ENCODE measurements at regions not wholly inside any gene's neighbourhood (a gene's known extent, or its start where the extent isn't known, plus 50 kb on each side); places are given as distances from the start of the nearest gene placed in this dataset.

GRCh38 chr1:2879591-2879990 is 78.1 kb upstream of the TTC34 start:
- no peaks in the 10 kb centered on the region for H3K9me3 ChIP-seq (ENCODE audit: control insufficient read depth, insufficient read depth, low read length)
- no peaks in the 10 kb centered on the region for H4K20me1 ChIP-seq (ENCODE audit: control insufficient read depth, insufficient read depth, low read depth, low read length)
- no peak overlapping the region for H3K4me3 ChIP-seq (ENCODE audit: low read length)
- H3K27ac ChIP-seq (ENCODE audit: low read depth, low read length), result no peak overlapping the region
- no peaks in the 10 kb centered on the region for H3K36me3 ChIP-seq (ENCODE audit: control insufficient read depth, low read length)
- no peaks in the 10 kb centered on the region for H3K4me1 ChIP-seq (ENCODE audit: control insufficient read depth, low read length)
- no peaks in the 10 kb centered on the region for H3K9me2 ChIP-seq (replicated peaks; ENCODE audit: control insufficient read depth, low read length)
- no peak overlapping the region for H3K4me2 ChIP-seq (ENCODE audit: low read length)
- H3K79me2 ChIP-seq (ENCODE audit: control insufficient read depth, low read length), result no peaks in the 10 kb centered on the region
- no peaks in the 10 kb centered on the region for H3F3A ChIP-seq (ENCODE audit: control insufficient read depth, insufficient read depth)
- TF ChIP-seq CTCF (IDR thresholded peaks at IDR 0.05; ENCODE audit: low read depth, low read length, poor library complexity, severe bottlenecking) (no peak), EZH2phosphoT487 (IDR thresholded peaks at IDR 0.05; ENCODE audit: borderline replicate concordance, low read length) (no peak)
- no peaks in the 10 kb centered on the region for H3K27me3 ChIP-seq (ENCODE audit: control insufficient read depth, low read length)

GRCh38 chr1:2880086-2880485 is 78.6 kb upstream of the TTC34 start:
- Histone ChIP-seq H3K4me1 (ENCODE audit: control insufficient read depth, low read length) (no peaks in the 10 kb centered on the region), H3K4me3 (ENCODE audit: low read length) (no peak overlapping the region), H3K27me3 (ENCODE audit: control insufficient read depth, low read length) (no peaks in the 10 kb centered on the region), H3F3A (ENCODE audit: control insufficient read depth, insufficient read depth) (no peaks in the 10 kb centered on the region), H3K36me3 (ENCODE audit: control insufficient read depth, low read length) (no peaks in the 10 kb centered on the region), H3K9me2 (replicated peaks; ENCODE audit: control insufficient read depth, low read length) (no peaks in the 10 kb centered on the region), H3K79me2 (ENCODE audit: control insufficient read depth, low read length) (no peaks in the 10 kb centered on the region), H3K27ac (ENCODE audit: low read depth, low read length) (no peak overlapping the region), H3K4me2 (ENCODE audit: low read length) (no peak overlapping the region), H4K20me1 (ENCODE audit: control insufficient read depth, insufficient read depth, low read depth, low read length) (no peaks in the 10 kb centered on the region), H3K9me3 (ENCODE audit: control insufficient read depth, insufficient read depth, low read length) (no peaks in the 10 kb centered on the region)
- TF ChIP-seq CTCF (IDR thresholded peaks at IDR 0.05; ENCODE audit: low read depth, low read length, poor library complexity, severe bottlenecking) (no peak), EZH2phosphoT487 (IDR thresholded peaks at IDR 0.05; ENCODE audit: borderline replicate concordance, low read length) (no peak)

- Histone ChIP-seq H3K27me3 (ENCODE audit: control insufficient read depth, low read length) (no peaks in the 10 kb centered on the region), H3F3A (ENCODE audit: control insufficient read depth, insufficient read depth) (no peaks in the 10 kb centered on the region), H3K4me1 (ENCODE audit: control insufficient read depth, low read length) (no peaks in the 10 kb centered on the region), H3K27ac (ENCODE audit: low read depth, low read length) (no peak overlapping the region), H3K4me3 (ENCODE audit: low read length) (no peak overlapping the region), H4K20me1 (ENCODE audit: control insufficient read depth, insufficient read depth, low read depth, low read length) (no peaks in the 10 kb centered on the region), H3K9me3 (ENCODE audit: control insufficient read depth, insufficient read depth, low read length) (no peaks in the 10 kb centered on the region), H3K4me2 (ENCODE audit: low read length) (no peak overlapping the region), H3K79me2 (ENCODE audit: control insufficient read depth, low read length) (no peaks in the 10 kb centered on the region), H3K36me3 (ENCODE audit: control insufficient read depth, low read length) (no peaks in the 10 kb centered on the region), H3K9me2 (replicated peaks; ENCODE audit: control insufficient read depth, low read length) (no peaks in the 10 kb centered on the region)
- TF ChIP-seq EZH2phosphoT487 (IDR thresholded peaks at IDR 0.05; ENCODE audit: borderline replicate concordance, low read length) (no peak), CTCF (IDR thresholded peaks at IDR 0.05; ENCODE audit: low read depth, low read length, poor library complexity, severe bottlenecking) (no peak)
Measured at GRCh38 chr1:2880812-2881295, 79.4 kb upstream of the TTC34 start.

Data from DOHH2 (cell line).